RWPE2 (cell line): ENCODE measurements at regions not wholly inside any gene's neighbourhood (a gene's known extent, or its start where the extent isn't known, plus 50 kb on each side); places are given as distances from the start of the nearest gene placed in this dataset.

Experiments used
- ATAC-seq: fragments of 200-7000 bp; cut with Tn5 transposase; 3 replicates; pipeline ENCODE4 v1.9.1; 2021; ENCODE audit warnings: low read depth
- DNase-seq: peaks from one replicate; pipeline ENCODE4 v3.0.0-alpha.2; 2020; ENCODE audit warnings: low spot score
- H3K27ac ChIP-seq: fragments of 450-650 bp; 2 replicates; pipeline ENCODE4 v1.5.1; 2017; ENCODE audit warnings: mild to moderate bottlenecking; ENCODE audit not compliant: poor library complexity, severe bottlenecking
- H3K27me3 ChIP-seq: fragments of 250-450 bp; sonication (Bioruptor Pico); 2 replicates; pipeline ENCODE4 v1.5.1; 2021; ENCODE audit warnings: mild to moderate bottlenecking, moderate library complexity; ENCODE audit not compliant: insufficient read depth, poor library complexity, severe bottlenecking
- H3K36me3 ChIP-seq: fragments of 250-450 bp; sonication (Bioruptor Pico); 2 replicates; pipeline ENCODE4 v1.5.1; 2020; ENCODE audit warnings: low read depth, mild to moderate bottlenecking, moderate library complexity
- H3K4me1 ChIP-seq: fragments of 250-450 bp; sonication (Bioruptor Pico); 2 replicates; pipeline ENCODE4 v1.5.1; 2021; ENCODE audit warnings: mild to moderate bottlenecking, moderate library complexity; ENCODE audit not compliant: insufficient read depth, poor library complexity, severe bottlenecking
- H3K4me3 ChIP-seq: fragments of 250-450 bp; sonication (Bioruptor Pico); 2 replicates; pipeline ENCODE4 v1.5.1; 2021; ENCODE audit warnings: mild to moderate bottlenecking, moderate library complexity; ENCODE audit not compliant: severe bottlenecking
- H3K9me3 ChIP-seq: fragments of 250-450 bp; sonication (Bioruptor Pico); 2 replicates; pipeline ENCODE4 v1.5.1; 2021; ENCODE audit warnings: mild to moderate bottlenecking, moderate library complexity; ENCODE audit not compliant: severe bottlenecking
- TF ChIP-seq, protein P1 (sequence below): fragments of 450-650 bp; IDR thresholded peaks from one replicate; pipeline ENCODE4 v1.5.1; 2017; ENCODE audit warnings: mild to moderate bottlenecking, moderate library complexity; ENCODE audit not compliant: poor library complexity, severe bottlenecking

DNA sequence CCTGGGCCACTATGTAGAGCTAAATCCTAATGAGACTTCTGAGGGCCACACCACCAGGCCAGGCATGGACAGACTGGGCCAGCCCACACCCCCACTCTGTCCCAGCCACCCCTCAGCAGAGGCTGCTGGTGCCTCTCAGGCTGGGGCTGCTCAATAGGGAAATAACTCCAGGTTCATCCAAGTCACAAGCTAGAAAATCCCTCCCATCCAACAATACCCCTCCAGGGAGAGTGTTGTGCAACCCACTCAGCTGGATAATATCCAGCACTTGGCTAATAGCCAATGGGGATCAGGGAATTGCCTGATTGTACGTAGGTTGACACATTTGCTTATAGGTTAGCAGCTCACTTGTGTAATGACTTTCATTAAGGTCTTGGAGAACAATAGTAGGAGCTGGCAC, 64.1 kb upstream of the WNT11 start:
- Histone ChIP-seq H3K27me3 (no peaks in the 10 kb centered on the region), H3K4me3 (no peak overlapping the region)
- DNase-seq: no peak

DNA sequence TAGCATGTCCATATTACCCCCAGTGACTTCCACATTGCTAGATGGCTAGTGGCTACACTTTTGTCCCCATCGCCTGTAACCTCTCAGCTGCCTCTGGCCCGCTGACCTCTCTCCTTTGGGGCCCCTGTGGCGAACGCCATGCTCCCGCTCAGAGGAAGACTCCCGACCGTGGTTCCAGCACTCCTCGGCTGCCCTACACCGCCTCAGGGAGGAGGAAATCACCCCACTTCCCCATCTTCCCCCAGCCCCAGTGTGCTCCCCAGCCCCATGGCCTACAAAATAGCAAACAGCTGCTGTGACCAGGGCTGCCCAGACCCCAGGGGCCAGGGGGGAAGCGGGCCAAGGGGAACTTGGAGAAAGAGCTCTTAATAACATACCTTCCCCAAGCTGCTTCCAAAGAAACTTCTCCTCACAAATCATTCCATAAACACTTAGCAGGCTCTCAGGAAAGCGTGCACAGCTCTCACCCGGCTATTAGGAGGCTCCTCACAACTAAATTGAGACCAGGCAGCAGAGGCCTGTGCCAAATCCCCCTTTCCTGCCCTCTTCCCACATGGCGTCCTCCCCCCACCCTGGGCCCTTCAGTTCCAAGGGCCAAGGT, 63.5 kb upstream of the WNT11 start:
- TF ChIP-seq, protein P1, sequence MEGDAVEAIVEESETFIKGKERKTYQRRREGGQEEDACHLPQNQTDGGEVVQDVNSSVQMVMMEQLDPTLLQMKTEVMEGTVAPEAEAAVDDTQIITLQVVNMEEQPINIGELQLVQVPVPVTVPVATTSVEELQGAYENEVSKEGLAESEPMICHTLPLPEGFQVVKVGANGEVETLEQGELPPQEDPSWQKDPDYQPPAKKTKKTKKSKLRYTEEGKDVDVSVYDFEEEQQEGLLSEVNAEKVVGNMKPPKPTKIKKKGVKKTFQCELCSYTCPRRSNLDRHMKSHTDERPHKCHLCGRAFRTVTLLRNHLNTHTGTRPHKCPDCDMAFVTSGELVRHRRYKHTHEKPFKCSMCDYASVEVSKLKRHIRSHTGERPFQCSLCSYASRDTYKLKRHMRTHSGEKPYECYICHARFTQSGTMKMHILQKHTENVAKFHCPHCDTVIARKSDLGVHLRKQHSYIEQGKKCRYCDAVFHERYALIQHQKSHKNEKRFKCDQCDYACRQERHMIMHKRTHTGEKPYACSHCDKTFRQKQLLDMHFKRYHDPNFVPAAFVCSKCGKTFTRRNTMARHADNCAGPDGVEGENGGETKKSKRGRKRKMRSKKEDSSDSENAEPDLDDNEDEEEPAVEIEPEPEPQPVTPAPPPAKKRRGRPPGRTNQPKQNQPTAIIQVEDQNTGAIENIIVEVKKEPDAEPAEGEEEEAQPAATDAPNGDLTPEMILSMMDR: no peak
- no peak overlapping the region for H3K4me3 ChIP-seq
- no peaks in the 10 kb centered on the region for H3K36me3 ChIP-seq
- H3K9me3 ChIP-seq: peaks cover 3% of the 10 kb centered on the region
- DNase-seq (no peak), ATAC-seq (no peak)
- peaks cover 11% of the 10 kb centered on the region for H3K4me1 ChIP-seq
- no peaks in the 10 kb centered on the region for H3K27me3 ChIP-seq
- H3K27ac ChIP-seq: no peak overlapping the region

More for the DNA sequence above, 64.1 kb upstream of the WNT11 start:
- ATAC-seq: 0 out of 3 replicates have a peak, but pooled peaks have one; percentile 14
- Histone ChIP-seq H3K36me3 (no peaks in the 10 kb centered on the region), H3K4me1 (peaks cover 11% of the 10 kb centered on the region), H3K9me3 (peaks cover 3% of the 10 kb centered on the region), H3K27ac (no peak overlapping the region)
- TF ChIP-seq, protein P1: no peak

DNA sequence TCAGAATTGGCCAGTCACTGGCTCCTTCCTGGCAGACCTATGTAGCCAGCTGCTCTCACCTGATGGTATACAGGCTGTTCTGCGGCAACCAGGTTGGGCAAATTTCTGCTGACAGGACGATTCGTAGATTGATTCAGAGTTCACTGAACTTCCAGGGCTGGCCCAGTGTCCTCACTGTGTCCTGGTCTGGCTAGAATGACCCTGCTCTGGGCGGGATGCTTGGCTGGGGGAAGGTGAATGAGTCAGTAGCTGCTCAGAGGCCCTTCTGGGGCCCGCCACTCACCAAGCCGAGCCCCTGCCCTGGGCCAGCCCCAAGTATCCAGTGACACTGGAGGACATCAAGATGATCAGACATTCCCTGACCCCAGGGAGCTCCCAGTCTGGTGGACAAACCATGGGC, 62.9 kb upstream of the WNT11 start:
- Histone ChIP-seq H3K27ac (no peak overlapping the region), H3K9me3 (peaks cover 3% of the 10 kb centered on the region), H3K4me1 (peaks cover 11% of the 10 kb centered on the region), H3K4me3 (no peak overlapping the region), H3K27me3 (no peaks in the 10 kb centered on the region), H3K36me3 (no peaks in the 10 kb centered on the region)
- DNase-seq (no peak), ATAC-seq (no peak)
- TF ChIP-seq, protein P1: no peak

DNA sequence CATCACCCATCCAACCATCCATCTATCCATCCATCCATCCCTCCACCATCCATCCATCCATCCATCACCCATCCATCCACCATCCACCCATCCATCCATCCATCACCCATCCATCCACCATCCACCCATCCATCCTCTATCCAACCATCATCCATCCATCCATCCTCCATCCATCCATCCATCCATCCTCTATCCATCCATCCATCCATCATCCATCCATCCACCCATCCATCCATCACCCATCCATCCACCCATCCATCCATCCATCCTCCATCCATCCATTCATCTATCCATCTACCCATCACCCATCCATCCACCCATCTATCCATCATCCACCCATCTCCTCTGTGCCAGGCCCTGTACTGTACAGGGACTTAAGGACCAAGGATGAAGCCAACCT, 62.2 kb upstream of the WNT11 start:
- TF ChIP-seq, protein P1: no peak
- H3K27me3 ChIP-seq: no peaks in the 10 kb centered on the region
- DNase-seq (no peak), ATAC-seq (no peak)
- no peak overlapping the region for H3K4me3 ChIP-seq
- no peak overlapping the region for H3K27ac ChIP-seq
- H3K36me3 ChIP-seq: no peaks in the 10 kb centered on the region
- H3K9me3 ChIP-seq: no peaks in the 10 kb centered on the region
- H3K4me1 ChIP-seq: peaks cover 11% of the 10 kb centered on the region

DNA sequence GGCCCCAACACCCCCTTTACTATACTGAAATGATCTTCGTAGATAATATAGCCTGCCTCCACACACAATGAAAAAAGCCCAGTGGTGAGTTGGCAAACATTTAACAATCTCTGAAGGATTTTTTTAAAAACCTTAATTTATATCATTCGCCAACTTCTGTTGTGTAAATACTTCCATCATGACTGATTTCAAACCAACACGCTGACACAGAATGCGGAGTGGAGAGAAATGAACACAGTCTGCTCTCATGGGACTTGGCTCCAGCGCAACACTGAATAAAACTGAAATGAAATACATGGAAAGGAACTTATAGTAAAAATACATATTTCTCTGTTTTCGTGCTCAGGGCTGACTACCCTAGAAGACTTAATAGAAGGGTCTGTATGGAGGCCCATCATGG, 61.3 kb upstream of the WNT11 start:
- ATAC-seq (no peak), DNase-seq (no peak)
- no peaks in the 10 kb centered on the region for H3K36me3 ChIP-seq
- TF ChIP-seq, protein P1: no peak
- no peak overlapping the region for H3K4me3 ChIP-seq
- H3K4me1 ChIP-seq: peaks cover 11% of the 10 kb centered on the region
- no peaks in the 10 kb centered on the region for H3K9me3 ChIP-seq
- no peak overlapping the region for H3K27ac ChIP-seq
- no peaks in the 10 kb centered on the region for H3K27me3 ChIP-seq
